Endothelial cell of umbilical vein (primary cell): ENCODE measurements at regions not wholly inside any gene's neighbourhood (a gene's known extent, or its start where the extent isn't known, plus 50 kb on each side); places are given as distances from the start of the nearest gene placed in this dataset. TPM values are rescaled to one million over a fixed set of nuclear protein-coding genes. Genes with fewer than 3 reads are reported as not detected.

ENCODE experiments used
- BruUV-seq: library from RNA; stranded (reverse); fragments of 400-500 nt; replicated peaks from 2 replicates; lab custom pipeline; 2021; lab: Mats Ljungman, UMichigan
- CTCF ChIA-PET: fragments of 300-600, 350-600 bp; sonication (Branson Sonifier 250); formaldehyde crosslinking; loops from one replicate; lab custom pipeline; 2021; ENCODE audit warnings: antibody characterized with exemption, inconsistent platforms; lab: Charles Lee
- POLR2A ChIA-PET: fragments of 300-600, 350-600 bp; sonication (Branson Sonifier 250); formaldehyde crosslinking; loops from one replicate; lab custom pipeline; 2021; ENCODE audit warnings: antibody characterized with exemption, inconsistent platforms; lab: Charles Lee
- DNase-seq: peaks from one replicate; pipeline ENCODE4 v3.0.0-alpha.2; 2011; ENCODE audit warnings: low read depth, low spot score
- FAIRE-seq: peaks from 2 replicates; lab custom pipeline; 2011; peaks lifted over from hg19 to GRCh38; lab: Jason Lieb, UNC
- H2AFZ ChIP-seq: 2 replicates; pipeline ENCODE4 v1.6.0; 2012; ENCODE audit warnings: low read depth, low read length, control low read depth, inconsistent platforms
- H3K27ac ChIP-seq: 2 replicates; pipeline ENCODE4 v1.5.1; 2011; ENCODE audit warnings: low read depth, mild to moderate bottlenecking, control low read depth, low read length, moderate library complexity; ENCODE audit not compliant: insufficient read depth
- H3K27me3 ChIP-seq, 2 experiments: 2 replicates each; pipeline versions ENCODE4 v1.6.0 to v1.6.1; 2011; ENCODE audit warnings: low read length in 2 of 2, mixed read lengths in 1 of 2; ENCODE audit not compliant: control insufficient read depth in 2 of 2, insufficient read depth in 2 of 2
- H3K36me3 ChIP-seq, 2 experiments: 2 replicates in 1 of 2; 3 replicates in 1 of 2; pipeline ENCODE4 v1.5.1; 2011; ENCODE audit warnings: low read length in 2 of 2, mild to moderate bottlenecking in 1 of 2, moderate library complexity in 1 of 2; ENCODE audit not compliant: control insufficient read depth in 2 of 2, insufficient read depth in 2 of 2; ENCODE audit errors: extremely low read depth in 1 of 2
- H3K4me1 ChIP-seq: 3 replicates; pipeline ENCODE4 v1.5.1; 2011; ENCODE audit warnings: mild to moderate bottlenecking, low read length; ENCODE audit not compliant: control insufficient read depth, insufficient read depth; ENCODE audit errors: extremely low read depth
- H3K4me2 ChIP-seq: 2 replicates; pipeline ENCODE4 v1.6.1; 2011; ENCODE audit warnings: low read length, control low read depth, mixed read lengths; ENCODE audit not compliant: insufficient read depth
- H3K4me3 ChIP-seq, 3 experiments: fragments of 200-600 bp in 1 of 3; sonication (generic), shearing (Covaris generic) in 1 of 3; replicated peaks in 1 of 3; 2 replicates each; pipeline ENCODE4 v1.5.1; 2011 to 2016; ENCODE audit warnings: control low read depth in 3 of 3, low read length in 3 of 3, mild to moderate bottlenecking in 2 of 3, inconsistent platforms in 1 of 3, low read depth in 1 of 3, moderate library complexity in 1 of 3; ENCODE audit not compliant: insufficient read depth in 1 of 3
- H3K79me2 ChIP-seq: 2 replicates; pipeline ENCODE4 v1.6.0; 2012; ENCODE audit warnings: low read length, inconsistent platforms; ENCODE audit not compliant: control insufficient read depth, insufficient read depth
- H3K9ac ChIP-seq: replicated peaks from 2 replicates; pipeline ENCODE3; 2011; ENCODE audit warnings: low read length, control low read depth; ENCODE audit not compliant: insufficient read depth; ENCODE audit errors: extremely low read depth
- H3K9me1 ChIP-seq: replicated peaks from 3 replicates; pipeline ENCODE4 v1.6.0; 2011; ENCODE audit warnings: mild to moderate bottlenecking, low read length; ENCODE audit not compliant: control insufficient read depth, insufficient read depth; ENCODE audit errors: extremely low read depth
- H3K9me3 ChIP-seq: replicated peaks from 2 replicates; pipeline ENCODE4 v1.5.1; 2012; ENCODE audit warnings: low read length, inconsistent platforms; ENCODE audit not compliant: control insufficient read depth, insufficient read depth
- H4K20me1 ChIP-seq: replicated peaks from 2 replicates; pipeline ENCODE3; 2011; ENCODE audit warnings: mild to moderate bottlenecking, low read length; ENCODE audit not compliant: control insufficient read depth, insufficient read depth; ENCODE audit errors: extremely low read depth
- EZH2 ChIP-seq: IDR thresholded peaks from 2 replicates; pipeline ENCODE4 v1.6.1; 2012; ENCODE audit warnings: borderline replicate concordance, low read depth, mild to moderate bottlenecking, moderate library complexity, low read length, inconsistent platforms; ENCODE audit not compliant: severe bottlenecking
- FOS ChIP-seq: IDR thresholded peaks from 2 replicates; pipeline ENCODE4 v1.6.1; 2011; ENCODE audit warnings: mild to moderate bottlenecking, low read length, moderate library complexity, borderline replicate concordance; ENCODE audit not compliant: insufficient read depth
- MYC ChIP-seq: IDR thresholded peaks from one replicate; pipeline ENCODE4 v1.6.1; 2011; ENCODE audit warnings: mild to moderate bottlenecking, low read depth, low read length
- POLR2AphosphoS5 ChIP-seq: IDR thresholded peaks from 2 replicates; pipeline ENCODE4 v1.6.1; 2012; ENCODE audit warnings: low read depth, mild to moderate bottlenecking, control low read depth, low read length, moderate library complexity; ENCODE audit not compliant: insufficient read depth
- dilution Hi-C: fragments of 300-500 bp; cut with MboI; formaldehyde crosslinking; loops from one replicate; pipeline ENCODE4 v1.15.0; 2019; ENCODE audit warnings: low sequenced_read_pairs; ENCODE audit not compliant: extremely low pct_ligation_motif_present
- intact Hi-C: fragments of 100-400 bp; cut with micrococcal nuclease; formaldehyde crosslinking; loops from one replicate; pipeline ENCODE4 v1.10.0; 2022
- small RNA-seq: library from RNA; depleted of rRNA; stranded (forward); fragments of <200 nt; gene quantifications from one replicate; pipeline ENCODE3, GENCODE V24; 2012; ENCODE audit warnings: low replicate concordance, low read depth; ENCODE audit not compliant: insufficient read depth, insufficient read length
- TF ChIP-seq, protein P1 (sequence below), 2 donors: IDR thresholded peaks; 1 replicate in 1 of 2; 2 replicates in 1 of 2; pipeline ENCODE4 v1.5.1; 2011; ENCODE audit warnings: low read length in 2 of 2, mild to moderate bottlenecking in 2 of 2, moderate library complexity in 2 of 2, control low read depth in 1 of 2, inconsistent platforms in 1 of 2, low read depth in 1 of 2; ENCODE audit not compliant: insufficient read depth in 1 of 2; ENCODE audit errors: extremely low read depth in 1 of 2

DNA sequence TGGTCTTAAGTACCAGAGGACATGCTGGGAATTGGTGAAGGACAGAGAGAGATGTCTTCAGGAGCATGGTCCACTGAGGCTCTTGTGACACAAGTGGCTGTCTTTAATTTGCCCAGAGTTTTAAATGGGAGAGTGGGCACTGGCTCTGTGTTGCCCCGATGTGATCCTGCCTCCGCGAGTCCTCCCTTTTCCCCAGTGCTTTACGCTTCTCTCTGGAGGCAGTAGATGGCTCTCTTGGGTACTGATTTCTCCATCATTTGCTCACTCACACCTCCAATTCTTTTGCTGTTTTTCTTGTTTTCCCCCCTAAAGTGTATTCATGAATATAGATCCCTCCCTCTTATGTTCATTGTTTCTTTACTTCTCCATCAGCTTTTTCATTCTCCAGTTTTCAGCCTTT, 74.3 kb downstream of the EMP1 start:
- Histone ChIP-seq H3K9me1 (no peaks in the 10 kb centered on the region), H3K27ac (no peak overlapping the region), H2AFZ (no peak overlapping the region), H3K79me2 (no peaks in the 10 kb centered on the region), H3K27me3 (peaks cover 8 to 22% of the 10 kb centered on the region in 2 experiments), H4K20me1 (no peaks in the 10 kb centered on the region), H3K4me2 (no peak overlapping the region), H3K4me1 (no peaks in the 10 kb centered on the region), H3K4me3 (no peak overlapping the region), H3K9ac (no peak overlapping the region), H3K36me3 (no peaks in the 10 kb centered on the region), H3K9me3 (no peaks in the 10 kb centered on the region)
- DNase-seq (no peak), FAIRE-seq (no peak)
- dilution Hi-C loops: no loop called here
- intact Hi-C loops: no loop called here
- no TSS peak for BruUV-seq
- ChIA-PET CTCF (interaction anchor here (4.7 kb wide), 1 partner anchor 14 kb away, joined by 28 read pairs; no protein-coding TSS in a partner anchor), POLR2A (no interaction called here)
- TF ChIP-seq POLR2AphosphoS5: no peak
- TF ChIP-seq FOS: no peak
- TF ChIP-seq MYC: no peak
- TF ChIP-seq, protein P1, sequence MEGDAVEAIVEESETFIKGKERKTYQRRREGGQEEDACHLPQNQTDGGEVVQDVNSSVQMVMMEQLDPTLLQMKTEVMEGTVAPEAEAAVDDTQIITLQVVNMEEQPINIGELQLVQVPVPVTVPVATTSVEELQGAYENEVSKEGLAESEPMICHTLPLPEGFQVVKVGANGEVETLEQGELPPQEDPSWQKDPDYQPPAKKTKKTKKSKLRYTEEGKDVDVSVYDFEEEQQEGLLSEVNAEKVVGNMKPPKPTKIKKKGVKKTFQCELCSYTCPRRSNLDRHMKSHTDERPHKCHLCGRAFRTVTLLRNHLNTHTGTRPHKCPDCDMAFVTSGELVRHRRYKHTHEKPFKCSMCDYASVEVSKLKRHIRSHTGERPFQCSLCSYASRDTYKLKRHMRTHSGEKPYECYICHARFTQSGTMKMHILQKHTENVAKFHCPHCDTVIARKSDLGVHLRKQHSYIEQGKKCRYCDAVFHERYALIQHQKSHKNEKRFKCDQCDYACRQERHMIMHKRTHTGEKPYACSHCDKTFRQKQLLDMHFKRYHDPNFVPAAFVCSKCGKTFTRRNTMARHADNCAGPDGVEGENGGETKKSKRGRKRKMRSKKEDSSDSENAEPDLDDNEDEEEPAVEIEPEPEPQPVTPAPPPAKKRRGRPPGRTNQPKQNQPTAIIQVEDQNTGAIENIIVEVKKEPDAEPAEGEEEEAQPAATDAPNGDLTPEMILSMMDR (IDR thresholded peaks at IDR 0.05; ENCODE audit: extremely low read depth in 1 of 2, insufficient read depth in 1 of 2, low read depth in 1 of 2, low read length in 2 of 2): no peak
- no peak for TF ChIP-seq EZH2

Small RNA genes lying in the stretch of these regions (small RNA-seq; reads per million reads assigned to genes)
- gene RNA5SP353: not detected
- gene RNU6-590P: not detected
